ENCODE measurements at regions not wholly inside any gene's neighbourhood (a gene's known extent, or its start where the extent isn't known, plus 50 kb on each side); places are given as distances from the start of the nearest gene placed in this dataset.

GRCh38 chr13:76620036-76620435, 266.2 kb downstream of the KCTD12 start:
- DNase-seq = no peak
- 64 to 69% methylated on average over 5 of the region's 5 CpGs for WGBS, 2 experiments (ENCODE audit: low coverage in 1 of 2, low lambda C conversion rate in 2 of 2, missing lambda C conversion rate in 2 of 2)
- Histone ChIP-seq H3K27ac (no peak overlapping the region), H3K4me3 (no peak overlapping the region), H3K27me3 (replicated peaks; ENCODE audit: insufficient read depth) (no peaks in the 10 kb centered on the region; the same call in 1 of the 2 replicates), H2AFZ (no peak overlapping the region), H3K79me2 (ENCODE audit: insufficient read depth) (no peaks in the 10 kb centered on the region), H4K20me1 (ENCODE audit: insufficient read depth) (no peaks in the 10 kb centered on the region), H3F3A (ENCODE audit: insufficient read depth) (no peaks in the 10 kb centered on the region), H3K4me1 (ENCODE audit: insufficient read depth) (no peaks in the 10 kb centered on the region), H3K9me2 (ENCODE audit: insufficient read depth) (no peaks in the 10 kb centered on the region), H3K9ac (no peak overlapping the region), H3K36me3 (ENCODE audit: low read depth) (no peaks in the 10 kb centered on the region), H3K4me2 (ENCODE audit: unreplicated experiment) (no peak overlapping the region), H3K9me3 (ENCODE audit: low read depth) (no peaks in the 10 kb centered on the region)
- in situ Hi-C loops (cut with MboI) = no loop called here
- TF ChIP-seq EZH2phosphoT487 (IDR thresholded peaks at IDR 0.05; ENCODE audit: insufficient read depth, low read depth) (no peak), EZH2 (IDR thresholded peaks at IDR 0.05; ENCODE audit: insufficient read depth, poor library complexity, severe bottlenecking) (no peak)

GRCh38 chr13:76619631-76620030, 266.6 kb downstream of the KCTD12 start:
- Histone ChIP-seq H3K4me3 (no peak overlapping the region), H3K79me2 (ENCODE audit: insufficient read depth) (no peaks in the 10 kb centered on the region), H3K9me2 (ENCODE audit: insufficient read depth) (no peaks in the 10 kb centered on the region), H3K4me2 (ENCODE audit: unreplicated experiment) (no peak overlapping the region), H3F3A (ENCODE audit: insufficient read depth) (no peaks in the 10 kb centered on the region), H3K27me3 (replicated peaks; ENCODE audit: insufficient read depth) (no peaks in the 10 kb centered on the region; the same call in 1 of the 2 replicates), H3K36me3 (ENCODE audit: low read depth) (no peaks in the 10 kb centered on the region), H4K20me1 (ENCODE audit: insufficient read depth) (no peaks in the 10 kb centered on the region), H2AFZ (no peak overlapping the region), H3K9ac (no peak overlapping the region), H3K9me3 (ENCODE audit: low read depth) (no peaks in the 10 kb centered on the region), H3K4me1 (ENCODE audit: insufficient read depth) (no peaks in the 10 kb centered on the region), H3K27ac (no peak overlapping the region)
- no peak for TF ChIP-seq EZH2phosphoT487 (IDR thresholded peaks at IDR 0.05; ENCODE audit: insufficient read depth, low read depth)
- TF ChIP-seq EZH2 (IDR thresholded peaks at IDR 0.05; ENCODE audit: insufficient read depth, poor library complexity, severe bottlenecking) = no peak
- no peak for DNase-seq
- in situ Hi-C loops (cut with MboI) = no loop called here

GRCh38 chr13:76610819-76611415, 275.3 kb downstream of the KCTD12 start:
- no peak overlapping the region for H3K4me3 ChIP-seq
- no peaks in the 10 kb centered on the region for H3K36me3 ChIP-seq (ENCODE audit: low read depth)
- H3K9me2 ChIP-seq (ENCODE audit: insufficient read depth) = no peaks in the 10 kb centered on the region
- no peak overlapping the region for H3K9ac ChIP-seq
- no peaks in the 10 kb centered on the region for H4K20me1 ChIP-seq (ENCODE audit: insufficient read depth)
- TF ChIP-seq EZH2 (IDR thresholded peaks at IDR 0.05; ENCODE audit: insufficient read depth, poor library complexity, severe bottlenecking) (no peak), EZH2phosphoT487 (IDR thresholded peaks at IDR 0.05; ENCODE audit: insufficient read depth, low read depth) (no peak)
- H3K27me3 ChIP-seq (replicated peaks; ENCODE audit: insufficient read depth) = no peaks in the 10 kb centered on the region
- in situ Hi-C loops (cut with MboI) = no loop called here
- no peaks in the 10 kb centered on the region for H3K4me1 ChIP-seq (ENCODE audit: insufficient read depth)
- no peak for DNase-seq
- no peaks in the 10 kb centered on the region for H3K9me3 ChIP-seq (ENCODE audit: low read depth)
- no peaks in the 10 kb centered on the region for H3K79me2 ChIP-seq (ENCODE audit: insufficient read depth)
- WGBS, 2 experiments (ENCODE audit: low coverage in 1 of 2, low lambda C conversion rate in 2 of 2, missing lambda C conversion rate in 2 of 2) = 71 to 74% methylated on average over 7 of the region's 7 CpGs
- H3K27ac ChIP-seq = no peak overlapping the region
- H2AFZ ChIP-seq = no peak overlapping the region
- no peaks in the 10 kb centered on the region for H3F3A ChIP-seq (ENCODE audit: insufficient read depth)
- H3K4me2 ChIP-seq (ENCODE audit: unreplicated experiment) = no peak overlapping the region

GRCh38 chr13:76609643-76610042, 276.6 kb downstream of the KCTD12 start:
- no peak overlapping the region for H3K4me2 ChIP-seq (ENCODE audit: unreplicated experiment)
- H3K4me3 ChIP-seq = no peak overlapping the region
- no peak for DNase-seq
- no peaks in the 10 kb centered on the region for H3K79me2 ChIP-seq (ENCODE audit: insufficient read depth)
- H3F3A ChIP-seq (ENCODE audit: insufficient read depth) = no peaks in the 10 kb centered on the region
- no peaks in the 10 kb centered on the region for H3K9me2 ChIP-seq (ENCODE audit: insufficient read depth)
- H3K9me3 ChIP-seq (ENCODE audit: low read depth) = no peaks in the 10 kb centered on the region
- no peak overlapping the region for H3K9ac ChIP-seq
- H2AFZ ChIP-seq = no peak overlapping the region
- no peaks in the 10 kb centered on the region for H3K36me3 ChIP-seq (ENCODE audit: low read depth)
- 35 to 41% methylated on average over 2 of the region's 2 CpGs for WGBS, 2 experiments (ENCODE audit: low coverage in 1 of 2, low lambda C conversion rate in 2 of 2, missing lambda C conversion rate in 2 of 2)
- no peak overlapping the region for H3K27ac ChIP-seq
- H3K4me1 ChIP-seq (ENCODE audit: insufficient read depth) = no peaks in the 10 kb centered on the region
- TF ChIP-seq EZH2phosphoT487 (IDR thresholded peaks at IDR 0.05; ENCODE audit: insufficient read depth, low read depth) = no peak
- TF ChIP-seq EZH2 (IDR thresholded peaks at IDR 0.05; ENCODE audit: insufficient read depth, poor library complexity, severe bottlenecking) = no peak
- H3K27me3 ChIP-seq (replicated peaks; ENCODE audit: insufficient read depth) = no peaks in the 10 kb centered on the region
- no peaks in the 10 kb centered on the region for H4K20me1 ChIP-seq (ENCODE audit: insufficient read depth)
- in situ Hi-C loops (cut with MboI) = no loop called here

- Histone ChIP-seq H3K4me2 (ENCODE audit: unreplicated experiment) (no peak overlapping the region), H3K36me3 (ENCODE audit: low read depth) (no peaks in the 10 kb centered on the region), H3K9me2 (ENCODE audit: insufficient read depth) (no peaks in the 10 kb centered on the region), H3K4me3 (no peak overlapping the region), H2AFZ (no peak overlapping the region), H3F3A (ENCODE audit: insufficient read depth) (no peaks in the 10 kb centered on the region), H3K9ac (no peak overlapping the region), H3K27ac (no peak overlapping the region), H3K4me1 (ENCODE audit: insufficient read depth) (no peaks in the 10 kb centered on the region), H3K9me3 (ENCODE audit: low read depth) (no peaks in the 10 kb centered on the region), H4K20me1 (ENCODE audit: insufficient read depth) (no peaks in the 10 kb centered on the region), H3K79me2 (ENCODE audit: insufficient read depth) (no peaks in the 10 kb centered on the region), H3K27me3 (replicated peaks; ENCODE audit: insufficient read depth) (no peaks in the 10 kb centered on the region)
- WGBS, 2 experiments (ENCODE audit: low coverage in 1 of 2, low lambda C conversion rate in 2 of 2, missing lambda C conversion rate in 2 of 2) = 17 to 23% methylated on average over 1 of the region's 1 CpG
- TF ChIP-seq EZH2phosphoT487 (IDR thresholded peaks at IDR 0.05; ENCODE audit: insufficient read depth, low read depth) = no peak
- TF ChIP-seq EZH2 (IDR thresholded peaks at IDR 0.05; ENCODE audit: insufficient read depth, poor library complexity, severe bottlenecking) = no peak
- in situ Hi-C loops (cut with MboI) = no loop called here
- DNase-seq = no peak
Measured at GRCh38 chr13:76607866-76608265, 278.3 kb downstream of the KCTD12 start.
